CD1c-positive myeloid dendritic cell (primary cell): ENCODE measurements at regions not wholly inside any gene's neighbourhood (a gene's known extent, or its start where the extent isn't known, plus 50 kb on each side); places are given as distances from the start of the nearest gene placed in this dataset.
"Not testable (repeated sequence)": the region's sequence is repeated elsewhere in the genome, so short reads cannot be mapped to it uniquely, and the experiment has no call there.

ENCODE experiments used
- DNase-seq: peaks from one replicate; pipeline ENCODE4 v3.0.0-alpha.2; 2016; ENCODE audit errors: extremely low spot score

- no peak for DNase-seq
Measured at GRCh38 chr15:93948726-93949125, 282.6 kb upstream of the MCTP2 start.

- DNase-seq: no peak
Measured at GRCh38 chr15:93943586-93943985, 287.8 kb upstream of the MCTP2 start.

- no peak for DNase-seq
Measured at GRCh38 chr15:93942269-93942694, 289.1 kb upstream of the MCTP2 start.

GRCh38 chr15:93941697-93942096 is 289.7 kb upstream of the MCTP2 start:
- DNase-seq: no peak

- no peak for DNase-seq
Measured at GRCh38 chr15:93940226-93940625, 291.1 kb upstream of the MCTP2 start.

- DNase-seq: no peak
Measured at GRCh38 chr15:93932164-93932776, 299.1 kb upstream of the MCTP2 start.

GRCh38 chr15:93929375-93930094 is 301.8 kb upstream of the MCTP2 start:
- DNase-seq: no peak

- DNase-seq: no peak
Measured at GRCh38 chr15:93920204-93920603, 311.2 kb upstream of the MCTP2 start.

- DNase-seq: not testable (repeated sequence)
Measured at GRCh38 chr15:93918801-93919200, 312.6 kb upstream of the MCTP2 start.

GRCh38 chr15:93917181-93917580 is 314.2 kb upstream of the MCTP2 start:
- DNase-seq: no peak

- no peak for DNase-seq
Measured at GRCh38 chr15:93913871-93914270, 317.5 kb upstream of the MCTP2 start.

GRCh38 chr15:93913310-93913709 is 318.1 kb upstream of the MCTP2 start:
- no peak for DNase-seq

GRCh38 chr15:93900476-93901400 is 330.6 kb upstream of the MCTP2 start:
- no peak for DNase-seq

GRCh38 chr15:93899817-93900216 is 331.5 kb upstream of the MCTP2 start:
- no peak for DNase-seq

GRCh38 chr15:93897377-93897776 is 334.0 kb upstream of the MCTP2 start:
- DNase-seq: no peak

- no peak for DNase-seq
Measured at GRCh38 chr15:93895976-93896770, 335.2 kb upstream of the MCTP2 start.

GRCh38 chr15:93894438-93895036 is 336.8 kb upstream of the MCTP2 start:
- DNase-seq: no peak

GRCh38 chr15:93887151-93887550 is 344.2 kb upstream of the MCTP2 start:
- no peak for DNase-seq

- no peak for DNase-seq
Measured at GRCh38 chr15:93882779-93883178, 348.6 kb upstream of the MCTP2 start.

GRCh38 chr15:93882141-93882540 is 349.2 kb upstream of the MCTP2 start:
- no peak for DNase-seq

GRCh38 chr15:93881310-93881709 is 350.1 kb upstream of the MCTP2 start:
- no peak for DNase-seq
